SK-N-SH treated with all-trans-retinoic acid at 6 μM for 48 hours (cell line): ENCODE measurements at regions not wholly inside any gene's neighbourhood (a gene's known extent, or its start where the extent isn't known, plus 50 kb on each side); places are given as distances from the start of the nearest gene placed in this dataset.

ENCODE experiments used
- BACH2 ChIP-seq: fragments of 250-450 bp; sonication (Bioruptor Pico); IDR thresholded peaks from 2 replicates; pipeline ENCODE4 v1.9.0; 2021; ENCODE audit warnings: mild to moderate bottlenecking, borderline replicate concordance
- ISL1 ChIP-seq: fragments of 250-450 bp; sonication (Bioruptor Pico); IDR thresholded peaks from 2 replicates; pipeline ENCODE4 v2.1.2; 2022; ENCODE audit warnings: mild to moderate bottlenecking, moderate library complexity
- SNAI2 ChIP-seq: fragments of 250-450 bp; sonication (Bioruptor Pico); IDR thresholded peaks from 2 replicates; pipeline ENCODE4 v1.5.0; 2020; ENCODE audit warnings: mild to moderate bottlenecking, moderate library complexity
- ZC3H10 ChIP-seq: fragments of 250-450 bp; sonication (Bioruptor Pico); IDR thresholded peaks from 2 replicates; pipeline ENCODE4 v1.5.1; 2021; ENCODE audit warnings: mild to moderate bottlenecking, moderate library complexity
- ZNF70 ChIP-seq: fragments of 450-650 bp; formaldehyde crosslinking; IDR thresholded peaks from 2 replicates; pipeline ENCODE4 v1.5.0; 2020; ENCODE audit warnings: mild to moderate bottlenecking, moderate library complexity
- ZNF8 ChIP-seq: fragments of 450-650 bp; formaldehyde crosslinking; IDR thresholded peaks from 2 replicates; pipeline ENCODE4 v1.5.0; 2020; ENCODE audit warnings: mild to moderate bottlenecking, moderate library complexity
- TF ChIP-seq, protein P1 (sequence below): fragments of 250-450 bp; sonication (Bioruptor Pico); IDR thresholded peaks from 2 replicates; pipeline ENCODE4 v1.5.1; 2020; ENCODE audit warnings: low read depth, mild to moderate bottlenecking, moderate library complexity

DNA sequence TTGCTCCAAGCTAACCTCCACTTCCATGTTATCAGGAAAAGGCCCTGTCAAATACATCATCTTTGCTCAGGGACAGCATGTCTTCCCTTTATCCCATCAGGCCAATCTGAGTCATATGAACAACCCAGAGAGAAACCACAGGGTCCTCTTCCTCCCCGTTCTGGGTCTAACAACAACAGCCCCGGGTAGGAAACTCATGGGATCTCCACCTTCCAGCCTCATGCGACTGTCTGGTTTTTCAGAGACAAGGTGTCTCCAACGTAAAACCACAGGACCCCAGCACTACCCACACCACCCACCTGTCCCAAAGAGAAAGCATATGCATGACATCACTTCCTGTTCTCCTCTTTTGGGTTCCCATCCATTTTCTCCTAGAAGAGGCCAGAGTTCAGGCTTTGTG, 217.9 kb downstream of the ENC1 start:
- no peak for TF ChIP-seq ZNF70 (CRISPR knock-in tag)
- TF ChIP-seq BACH2 (CRISPR knock-in tag) = no peak
- no peak for TF ChIP-seq ZNF8 (CRISPR knock-in tag)
- no peak for TF ChIP-seq ZC3H10 (CRISPR knock-in tag)
- no peak for TF ChIP-seq SNAI2 (CRISPR knock-in tag)
- TF ChIP-seq, protein P1, sequence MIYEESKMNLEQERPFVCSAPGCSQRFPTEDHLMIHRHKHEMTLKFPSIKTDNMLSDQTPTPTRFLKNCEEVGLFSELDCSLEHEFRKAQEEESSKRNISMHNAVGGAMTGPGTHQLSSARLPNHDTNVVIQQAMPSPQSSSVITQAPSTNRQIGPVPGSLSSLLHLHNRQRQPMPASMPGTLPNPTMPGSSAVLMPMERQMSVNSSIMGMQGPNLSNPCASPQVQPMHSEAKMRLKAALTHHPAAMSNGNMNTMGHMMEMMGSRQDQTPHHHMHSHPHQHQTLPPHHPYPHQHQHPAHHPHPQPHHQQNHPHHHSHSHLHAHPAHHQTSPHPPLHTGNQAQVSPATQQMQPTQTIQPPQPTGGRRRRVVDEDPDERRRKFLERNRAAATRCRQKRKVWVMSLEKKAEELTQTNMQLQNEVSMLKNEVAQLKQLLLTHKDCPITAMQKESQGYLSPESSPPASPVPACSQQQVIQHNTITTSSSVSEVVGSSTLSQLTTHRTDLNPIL (CRISPR knock-in tag) = no peak
- no peak for TF ChIP-seq ISL1 (CRISPR knock-in tag)
